GM21529 (cell line): ENCODE measurements at regions not wholly inside any gene's neighbourhood (a gene's known extent, or its start where the extent isn't known, plus 50 kb on each side); places are given as distances from the start of the nearest gene placed in this dataset.
A peak's percentile ranks its signal among the peaks of the same experiment; 100 is the strongest.
"Not testable (repeated sequence)": the region's sequence is repeated elsewhere in the genome, so short reads cannot be mapped to it uniquely, and the experiment has no call there.

Experiments used
- ATAC-seq: cut with Tn5 transposase; IDR thresholded peaks from one replicate; pipeline ENCODE4 v1.9.1; 2021; ENCODE audit not compliant: unreplicated experiment

DNA sequence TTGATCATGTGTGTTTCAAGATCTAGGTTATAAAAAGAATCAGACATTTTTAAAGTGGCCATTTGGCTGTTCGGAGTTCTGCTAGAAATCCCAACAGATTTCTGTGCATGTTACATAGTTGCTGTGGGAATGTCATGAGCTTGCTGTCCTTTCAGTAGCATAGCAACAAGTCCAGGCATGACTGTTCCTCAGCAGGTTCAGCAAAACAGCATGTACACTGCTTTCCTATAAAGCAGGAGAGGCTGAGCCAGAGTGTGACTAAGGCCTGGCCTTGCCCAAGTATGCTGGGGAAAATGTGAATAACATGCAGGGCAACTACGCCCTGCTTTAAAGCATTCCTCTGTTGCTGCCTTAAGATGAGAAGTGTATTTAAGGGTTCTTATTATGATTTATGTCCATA, 217.1 kb upstream of the SMIM31 start:
- no peak for ATAC-seq

DNA sequence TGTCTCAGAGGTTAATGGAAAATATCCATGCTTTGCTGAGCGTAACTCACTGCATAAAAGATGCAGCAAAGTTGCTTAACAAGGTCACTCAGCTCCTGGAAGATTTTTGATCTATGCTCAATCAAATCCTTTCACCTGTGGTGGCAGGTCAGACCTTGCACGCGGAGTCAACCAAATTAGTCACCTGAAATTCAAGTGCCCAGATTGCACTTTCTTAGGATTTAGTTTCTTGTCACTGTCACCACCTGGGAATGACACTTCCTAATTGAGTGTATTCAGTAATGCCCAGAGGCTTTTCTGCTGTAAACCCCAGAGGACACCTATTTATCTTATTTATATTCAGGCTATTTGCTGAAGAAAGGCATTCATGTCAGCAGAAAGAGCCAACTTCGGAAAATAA, 215.8 kb upstream of the SMIM31 start:
- no peak for ATAC-seq

DNA sequence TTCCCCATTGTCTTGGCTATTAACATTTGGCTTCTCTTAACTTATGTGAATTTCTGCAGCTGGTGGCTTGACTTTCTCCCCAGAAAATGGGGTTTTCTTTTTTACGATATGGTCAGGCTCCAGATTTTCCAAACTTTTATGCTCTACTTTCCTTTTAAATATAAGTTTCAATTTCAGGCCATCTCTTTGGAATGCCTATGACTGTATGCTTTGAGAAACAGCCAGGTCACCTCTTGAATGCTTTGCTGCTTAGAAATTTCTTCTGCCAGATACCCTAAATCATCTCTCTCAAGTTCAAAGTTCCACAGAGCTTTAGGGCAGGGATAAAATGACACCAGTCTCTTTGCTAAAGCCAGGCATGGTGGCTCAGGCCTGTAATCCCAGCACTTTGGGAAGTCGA, 212.9 kb upstream of the SMIM31 start:
- ATAC-seq = no peak

DNA sequence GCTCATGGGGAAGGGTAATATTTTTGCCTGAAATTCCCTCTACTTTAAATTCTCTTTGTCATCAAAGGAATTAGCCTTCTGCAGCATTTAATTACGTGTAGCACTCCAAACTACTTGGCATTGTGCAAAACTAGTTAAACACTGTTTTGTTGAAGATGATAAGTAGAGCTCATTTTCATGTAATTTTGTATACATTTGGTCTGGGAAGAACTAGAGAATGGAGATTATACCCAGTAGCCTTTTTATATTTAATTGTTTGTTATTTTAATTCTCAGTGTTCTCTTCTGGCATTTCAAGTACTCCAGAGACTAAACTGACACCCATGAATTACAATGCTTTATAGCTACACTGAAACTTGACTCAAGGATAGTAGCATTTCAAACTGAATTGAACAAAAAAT, 211.5 kb upstream of the SMIM31 start:
- ATAC-seq = no peak

DNA sequence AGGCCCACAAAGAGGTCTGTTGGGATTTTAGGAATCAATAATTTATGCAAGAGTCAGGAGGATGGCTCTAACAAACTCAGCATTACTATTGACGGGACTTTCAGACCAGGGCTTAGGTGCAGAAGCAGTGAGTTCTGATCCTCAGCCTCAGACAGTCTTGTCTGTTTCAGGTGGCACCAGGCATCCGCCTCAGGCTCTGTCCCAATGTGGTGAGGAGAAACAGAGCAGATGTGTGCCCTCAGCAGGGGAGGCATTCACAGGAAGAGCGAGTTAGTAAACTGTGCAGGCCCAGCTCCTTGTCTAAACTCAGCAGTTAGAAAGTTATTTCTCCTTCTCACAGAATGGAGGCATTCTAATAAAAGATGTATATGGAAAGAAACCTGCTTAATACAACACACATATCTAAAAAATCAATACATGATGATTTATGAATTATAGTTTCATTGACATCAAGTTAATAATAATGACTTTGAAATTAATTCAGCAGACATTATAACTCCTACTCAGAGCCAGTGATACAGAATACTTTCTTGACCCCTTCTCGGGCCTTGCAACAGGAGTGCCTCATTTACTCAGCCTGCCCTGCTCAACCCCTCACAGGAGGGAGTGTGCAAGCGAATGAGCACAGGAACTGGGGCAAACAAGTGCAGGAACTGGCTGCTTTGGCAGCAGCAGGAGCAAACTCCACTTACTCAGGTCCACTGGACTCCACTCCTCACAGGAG, 202.8 kb upstream of the SMIM31 start:
- ATAC-seq = no peak

DNA sequence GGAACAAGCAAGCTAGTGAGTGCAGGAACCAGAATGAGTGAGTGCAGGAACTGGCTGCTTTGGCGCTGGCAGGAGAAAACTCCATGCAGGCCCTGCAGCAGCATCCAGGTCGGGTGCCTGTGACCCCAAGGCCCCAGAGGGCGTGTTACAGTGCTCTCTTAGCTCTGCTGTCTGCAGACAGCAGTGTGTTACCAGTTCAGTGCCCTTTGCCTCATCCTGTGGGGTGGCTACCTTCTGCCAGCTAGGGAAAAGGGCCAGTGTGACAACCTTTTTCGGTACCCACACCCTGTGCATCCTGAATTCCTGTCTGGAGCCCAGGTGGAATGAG, 202.3 kb upstream of the SMIM31 start:
- ATAC-seq = no peak

DNA sequence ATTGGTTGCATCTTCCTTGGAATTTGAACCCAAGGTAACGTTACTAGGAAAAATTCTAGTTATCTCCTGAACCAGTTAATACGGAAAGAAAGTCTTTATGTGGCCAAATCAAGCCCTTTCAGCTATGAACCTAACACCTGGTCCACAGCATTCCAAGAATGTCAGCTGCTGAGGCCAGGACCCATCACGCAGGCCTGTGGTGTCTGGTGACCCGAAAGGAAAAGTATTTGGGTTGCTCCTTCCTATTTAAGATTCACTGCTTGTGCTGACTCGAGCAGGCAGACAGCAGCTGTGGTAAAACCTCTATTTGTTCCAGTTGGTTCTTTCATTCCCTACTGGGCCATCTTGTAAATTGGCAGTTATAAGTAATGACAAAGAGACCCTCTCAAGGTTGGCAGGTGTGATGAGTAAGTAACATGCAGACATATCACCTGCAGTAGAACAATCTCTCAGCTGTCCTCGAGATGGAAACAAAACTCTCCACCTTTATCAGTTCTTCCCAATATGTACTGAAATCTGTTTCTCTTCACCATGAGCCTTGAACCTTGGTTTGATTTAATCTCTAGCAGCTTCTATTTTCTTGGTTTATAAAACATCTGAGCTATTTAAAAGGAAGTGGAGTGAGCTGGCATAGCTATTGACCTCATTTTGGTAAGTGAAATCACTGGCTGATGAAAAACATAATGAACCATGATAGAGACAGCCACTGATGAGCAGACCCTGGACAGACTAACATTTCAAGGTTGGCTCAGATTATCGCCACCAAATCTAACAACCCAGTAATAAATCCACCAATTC, 182.1 kb upstream of the SMIM31 start:
- no peak for ATAC-seq

DNA sequence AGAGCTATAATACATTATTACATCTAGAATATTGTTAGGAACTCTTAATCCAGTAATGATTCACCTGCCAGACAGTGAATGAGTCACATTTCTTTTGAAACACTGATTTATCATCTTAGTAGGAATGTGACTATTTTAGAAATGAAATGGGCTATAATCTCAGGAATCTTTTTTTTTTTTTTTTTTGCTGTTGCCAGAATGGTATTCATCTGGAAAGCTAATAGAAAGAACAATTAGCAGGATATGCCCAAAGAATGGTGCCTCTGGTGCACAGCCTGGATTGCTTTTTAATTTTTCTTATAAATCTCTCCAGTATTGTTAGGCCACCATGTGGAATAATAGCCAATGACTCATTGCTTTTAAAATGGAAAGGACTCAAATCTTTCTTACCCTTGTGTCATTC, 181.1 kb upstream of the SMIM31 start:
- ATAC-seq = no peak

DNA sequence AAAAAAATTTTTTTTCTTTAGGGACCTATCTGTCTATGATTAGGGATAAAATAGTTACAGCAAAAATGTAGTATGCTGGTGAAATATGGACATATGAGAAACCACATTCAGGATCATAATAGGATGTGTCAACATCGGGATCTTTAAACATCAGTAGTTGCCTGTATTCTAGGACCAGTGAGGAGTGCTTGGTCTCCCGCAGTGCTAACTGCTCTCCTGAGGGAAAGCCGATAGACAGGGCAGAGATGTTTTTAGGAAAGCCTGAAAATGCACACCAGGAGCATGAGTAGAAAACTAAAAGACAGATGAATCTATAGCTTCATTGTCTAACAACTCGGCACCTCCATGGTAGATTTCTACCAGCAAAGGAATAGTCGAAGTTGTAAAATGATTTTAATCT, 178.1 kb upstream of the SMIM31 start:
- no peak for ATAC-seq

DNA sequence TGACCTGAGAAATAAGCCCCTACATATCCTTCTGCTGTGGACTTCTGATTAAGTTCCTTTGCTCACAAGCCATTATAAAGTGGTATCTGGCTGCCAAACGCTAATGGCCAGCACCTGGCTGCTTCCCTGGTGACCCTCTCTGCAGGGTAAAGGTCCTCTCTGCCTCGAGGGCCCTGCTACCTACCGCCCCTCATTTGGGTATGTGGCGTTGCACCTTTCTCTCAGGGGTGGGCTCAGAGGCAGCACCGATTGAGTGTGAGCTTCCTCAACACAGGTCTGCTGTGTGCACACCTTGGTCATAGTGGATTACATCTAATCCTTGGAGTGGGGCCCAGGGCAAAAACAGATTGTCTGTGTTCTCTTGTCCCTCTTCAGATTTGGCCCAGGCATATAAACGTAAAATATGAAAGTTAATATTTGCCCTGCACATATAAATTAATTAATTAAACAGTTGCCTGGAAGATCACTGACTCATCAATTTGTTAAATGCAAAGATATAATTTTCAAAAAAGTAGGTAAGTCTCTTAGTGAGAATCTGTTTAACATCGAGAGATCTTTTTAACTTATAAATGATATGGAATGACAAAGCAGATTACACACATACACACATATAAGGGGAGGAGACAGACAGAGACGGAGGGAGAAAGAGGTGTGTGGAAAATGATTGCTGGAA, 174.5 kb upstream of the SMIM31 start:
- no peak for ATAC-seq

DNA sequence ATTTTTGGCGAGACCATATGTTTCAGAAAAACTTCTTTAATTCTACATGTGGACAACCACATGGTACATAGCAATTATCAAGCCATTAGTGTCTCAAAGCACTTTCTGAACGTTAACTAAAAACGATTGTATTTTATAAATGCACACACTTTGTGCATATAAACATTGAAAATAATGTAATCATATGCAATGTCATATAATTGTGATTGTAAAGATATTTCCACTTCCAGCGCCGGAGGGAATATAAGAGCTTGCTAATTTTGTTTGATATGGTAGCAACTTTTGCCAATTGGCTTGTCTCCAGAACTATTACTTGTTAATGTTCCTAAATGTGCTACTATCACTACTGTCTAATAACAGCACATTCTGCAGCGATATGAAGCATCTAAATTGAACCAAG, 162.3 kb upstream of the SMIM31 start:
- ATAC-seq = no peak

DNA sequence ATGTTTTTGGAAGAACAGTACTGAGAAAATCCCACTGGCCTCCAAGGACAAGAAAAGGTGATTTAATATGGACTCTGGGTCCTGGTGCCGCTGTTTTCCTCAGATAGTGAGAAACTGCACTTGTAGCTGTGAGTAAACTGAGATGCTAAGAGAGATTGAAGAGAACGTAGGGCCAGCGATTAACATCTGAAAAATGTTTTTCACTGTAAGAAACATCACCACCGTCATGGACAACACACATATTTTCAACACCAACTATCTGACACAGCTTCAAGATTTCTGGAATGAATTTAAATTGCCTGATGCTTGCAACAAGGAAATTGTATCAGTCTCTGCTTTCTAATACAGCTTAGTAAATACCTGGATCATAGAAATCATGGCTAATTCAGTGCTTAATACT, 158.2 kb upstream of the SMIM31 start:
- ATAC-seq = no peak

DNA sequence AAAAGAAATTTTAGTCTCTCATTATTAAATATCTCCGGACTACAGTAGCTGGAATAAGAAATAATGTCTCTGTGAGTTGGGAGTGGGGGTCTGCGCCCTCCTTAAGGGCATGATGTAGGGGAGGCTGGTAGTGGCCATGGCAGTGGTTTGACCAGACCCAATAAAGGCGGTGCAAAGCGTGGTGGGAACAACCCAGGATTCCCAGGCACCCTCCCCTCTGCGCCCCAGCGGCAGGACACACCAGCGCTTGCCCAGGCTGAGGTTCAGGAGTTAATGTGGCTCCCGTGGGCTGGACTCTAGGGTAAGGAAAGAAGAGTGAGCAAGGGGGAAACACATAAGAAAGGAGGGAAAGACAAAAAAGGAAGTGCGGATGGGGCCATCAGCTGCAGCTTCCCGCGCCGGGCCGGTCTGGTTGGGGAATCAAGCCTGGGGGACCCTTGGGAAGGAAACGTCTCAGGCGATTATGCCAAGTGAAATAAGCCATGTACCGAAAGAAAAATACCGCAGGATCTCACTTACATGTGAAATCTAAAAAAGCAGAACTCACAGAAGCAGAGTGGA, 157.5 kb upstream of the SMIM31 start:
- ATAC-seq = no peak

DNA sequence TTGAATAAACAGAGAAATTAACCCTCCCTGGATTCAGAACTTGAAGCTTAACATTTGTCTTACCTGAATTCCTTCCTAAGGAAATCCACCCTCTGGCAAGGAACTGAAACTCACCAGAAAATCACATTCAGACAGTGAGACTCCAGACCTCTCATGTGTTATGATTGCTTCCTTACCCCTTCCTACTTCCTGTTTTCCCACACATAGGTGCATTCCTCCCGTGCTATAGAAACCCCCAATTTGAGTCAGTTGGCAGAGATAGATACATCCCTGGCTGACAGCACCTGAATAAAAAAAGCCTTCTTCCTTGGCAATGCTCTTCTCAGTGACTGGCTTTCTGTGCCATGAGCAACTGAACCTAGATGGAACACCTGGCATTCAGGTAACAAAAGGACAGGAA, 157.0 kb upstream of the SMIM31 start:
- no peak for ATAC-seq

DNA sequence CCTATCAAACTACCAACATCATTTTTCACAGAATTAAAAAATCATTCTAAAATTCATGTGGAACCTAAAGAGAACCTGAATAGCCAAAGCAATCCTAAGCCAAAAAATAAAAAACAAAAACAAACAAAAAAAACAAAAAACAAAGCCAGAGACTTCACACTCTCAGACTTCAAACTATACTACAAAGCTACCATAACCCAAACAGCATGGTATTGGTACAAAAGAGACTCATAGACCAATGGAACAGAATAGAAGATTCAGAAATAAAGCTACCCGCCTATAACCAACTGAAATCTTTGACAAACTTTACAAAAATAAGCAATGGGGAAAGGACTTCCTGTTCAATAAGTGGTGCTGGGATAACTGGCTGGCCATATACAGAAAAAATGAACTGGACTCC, 152.3 kb upstream of the SMIM31 start:
- no peak for ATAC-seq

DNA sequence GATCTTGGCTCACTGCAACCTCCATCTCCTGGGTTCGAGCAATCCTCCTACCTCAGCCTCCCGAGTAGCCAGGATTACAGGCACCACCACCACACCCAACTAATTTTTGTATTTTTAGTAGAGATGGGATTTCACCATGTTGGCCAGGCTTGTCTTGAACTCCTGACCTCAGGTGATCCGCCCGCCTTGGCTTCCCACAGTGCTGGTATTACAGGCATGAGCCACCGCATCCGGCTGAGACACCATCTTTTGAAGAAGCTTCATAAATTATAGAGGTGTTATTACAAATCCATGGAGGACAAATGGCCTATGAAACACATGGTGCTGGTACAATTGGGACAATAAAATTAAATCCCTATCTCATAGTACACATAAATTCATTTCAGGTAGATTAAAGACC, 148.1 kb upstream of the SMIM31 start:
- not testable (repeated sequence) for ATAC-seq

DNA sequence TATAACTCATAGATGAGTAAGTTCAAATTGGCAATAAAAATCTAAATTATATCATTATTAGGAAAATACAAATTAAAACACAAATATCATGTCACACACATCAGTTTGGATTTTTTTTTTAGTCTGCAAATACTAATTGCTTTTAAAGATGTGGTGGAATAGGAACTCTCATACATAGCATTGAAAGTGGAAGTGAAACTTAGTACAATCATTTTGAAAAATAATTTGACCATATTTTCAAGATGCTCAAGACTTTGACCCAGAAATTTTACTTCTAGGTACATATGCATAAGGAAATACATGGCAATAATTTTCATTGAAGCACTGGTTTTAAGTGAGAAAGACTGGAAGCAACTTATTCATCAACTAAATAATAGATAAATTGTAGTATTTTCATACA, 147.5 kb upstream of the SMIM31 start:
- ATAC-seq = peak; percentile 97

DNA sequence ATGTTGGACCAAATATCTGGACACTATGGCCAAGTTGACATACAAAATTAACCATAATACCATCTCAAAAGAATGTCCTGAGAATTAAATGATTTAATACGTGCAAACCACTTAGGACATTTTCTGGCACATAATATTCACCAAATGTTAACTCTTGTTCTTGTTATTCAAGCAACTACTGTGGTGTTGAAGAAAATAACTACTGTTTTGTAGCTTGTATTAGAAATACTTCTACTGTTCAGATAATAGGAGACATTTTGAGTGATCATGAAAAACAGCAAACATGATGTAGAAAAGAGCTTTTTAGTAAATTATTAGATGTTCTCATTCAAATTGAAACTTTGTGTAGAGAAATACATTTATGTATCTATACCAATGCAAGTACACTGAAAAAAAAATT, 140.7 kb upstream of the SMIM31 start:
- ATAC-seq = no peak

DNA sequence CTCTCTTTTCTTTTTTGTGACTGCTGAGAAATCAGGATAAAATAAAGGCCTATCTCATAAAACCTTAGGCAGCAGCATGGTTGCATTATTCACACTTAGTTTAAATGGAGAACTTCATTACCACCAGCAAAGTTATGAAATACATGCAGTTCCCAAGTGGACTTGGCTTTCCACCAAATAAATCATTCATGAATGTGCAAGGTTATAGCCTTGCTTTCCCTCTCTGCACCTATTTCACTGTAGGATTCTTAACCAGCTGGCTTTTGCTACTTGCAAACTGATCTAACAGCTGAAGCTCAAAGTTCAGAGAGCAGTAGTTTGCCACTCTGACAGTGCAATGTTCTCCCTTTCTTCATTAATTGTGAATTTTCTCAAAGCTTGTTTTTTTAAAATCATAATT, 140.1 kb upstream of the SMIM31 start:
- no peak for ATAC-seq

DNA sequence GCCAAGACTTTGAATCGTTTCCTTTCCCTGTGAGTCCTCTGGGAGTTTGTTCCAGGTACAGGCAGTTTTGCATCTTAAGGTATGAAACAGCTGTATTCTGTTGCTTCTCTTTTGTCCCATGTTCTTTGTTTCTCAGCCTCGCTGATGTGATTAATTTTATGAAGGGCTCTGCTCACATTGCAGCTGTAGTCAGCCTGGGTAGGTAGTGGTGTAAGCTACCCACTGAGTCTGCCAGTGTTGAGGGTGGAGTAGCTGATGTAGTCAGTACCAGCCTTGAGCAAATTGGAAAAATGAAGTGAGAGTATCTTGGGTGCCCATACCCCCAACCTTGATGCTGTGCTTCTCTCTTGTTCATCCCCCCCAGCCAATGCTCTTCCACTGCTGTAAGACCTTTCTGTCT, 139.6 kb upstream of the SMIM31 start:
- ATAC-seq = no peak

DNA sequence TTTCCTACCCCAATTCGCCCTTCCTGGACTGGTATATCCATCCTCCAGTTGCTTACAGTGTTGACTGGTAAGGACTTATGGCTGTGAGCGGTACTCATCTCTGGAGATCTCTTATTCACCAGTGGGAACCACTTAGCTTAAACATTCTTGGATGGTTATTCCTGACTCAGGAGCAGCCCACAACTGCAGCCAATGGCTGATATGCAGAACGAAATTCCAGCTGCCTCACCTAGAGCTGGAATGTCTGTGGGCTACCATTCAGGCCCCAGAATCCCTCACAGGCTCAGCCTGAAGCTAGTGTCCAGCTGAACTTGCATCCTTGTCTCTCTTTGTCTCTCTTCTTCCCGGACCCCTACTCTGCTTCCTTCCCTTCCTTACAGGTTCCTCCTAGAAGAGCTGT, 138.9 kb upstream of the SMIM31 start:
- ATAC-seq = no peak

DNA sequence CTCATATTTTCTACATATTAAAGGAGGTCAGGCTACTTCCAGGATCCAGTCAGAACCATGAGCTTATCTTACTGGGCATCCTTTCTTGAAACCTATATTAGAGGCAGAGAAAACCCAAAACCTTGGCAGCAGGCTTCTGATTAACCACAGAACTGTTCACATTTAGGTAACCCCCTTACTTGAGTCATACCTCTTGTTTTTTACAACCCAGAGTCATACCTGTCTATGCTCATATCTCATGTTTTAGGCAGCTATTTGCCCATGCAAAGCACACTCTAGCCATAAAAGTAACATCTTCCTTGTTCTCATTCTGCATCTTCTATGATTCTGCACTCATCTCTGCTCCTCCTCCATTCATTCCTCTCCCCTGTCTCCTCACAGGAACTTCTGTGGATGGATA, 138.0 kb upstream of the SMIM31 start:
- no peak for ATAC-seq
